ENCODE measurements at regions not wholly inside any gene's neighbourhood (a gene's known extent, or its start where the extent isn't known, plus 50 kb on each side); places are given as distances from the start of the nearest gene placed in this dataset.

- TF ChIP-seq EZH2 (IDR thresholded peaks at IDR 0.05; ENCODE audit: low read depth) (no peak), CTCF (conservative IDR thresholded peaks at IDR 0.05) (no peak)
Observed at GRCh38 chr6:14379568-14379967, 262.0 kb downstream of the CD83 start.
